ENCODE measurements at regions not wholly inside any gene's neighbourhood (a gene's known extent, or its start where the extent isn't known, plus 50 kb on each side); places are given as distances from the start of the nearest gene placed in this dataset.

- Histone ChIP-seq H3K4me3 (replicated peaks in 1 of 3; ENCODE audit: low read depth in 2 of 3, low read length in 3 of 3) (no peak overlapping the region), H3K9me3 (replicated peaks in 1 of 2; ENCODE audit: control insufficient read depth in 1 of 2, insufficient read depth in 1 of 2, low read length in 2 of 2) (peaks cover 8 to 10% of the 10 kb centered on the region in 2 donors), H3K27ac (ENCODE audit: low read depth in 1 of 2, low read length in 2 of 2) (no peak overlapping the region), H3K79me2 (ENCODE audit: insufficient read depth, low read length) (no peaks in the 10 kb centered on the region), H2AFZ (ENCODE audit: insufficient read depth, low read depth, low read length, poor library complexity, severe bottlenecking) (no peak overlapping the region), H3K4me1 (ENCODE audit: control insufficient read depth in 1 of 2, insufficient read depth in 2 of 2, low read length in 2 of 2) (no peaks in the 10 kb centered on the region), H3K36me3 (replicated peaks in 1 of 2; ENCODE audit: control insufficient read depth in 1 of 2, insufficient read depth in 2 of 2, low read length in 2 of 2) (no peaks in the 10 kb centered on the region), H4K20me1 (ENCODE audit: insufficient read depth, low read length) (no peaks in the 10 kb centered on the region), H3K9ac (ENCODE audit: insufficient read depth, low read length, poor library complexity, severe bottlenecking) (no peak overlapping the region), H3K27me3 (ENCODE audit: control insufficient read depth in 2 of 2, insufficient read depth in 2 of 2, low read length in 2 of 2) (no peaks in the 10 kb centered on the region), H3K4me2 (replicated peaks; ENCODE audit: extremely low read depth, low read length, poor library complexity, severe bottlenecking) (no peak overlapping the region)
- peaks cover under 1 to 26% (median 8%) of the 10 kb centered on the region in 7 donors for H3K9me3 Mint-ChIP-seq
- H3K27me3 Mint-ChIP-seq (ENCODE audit: low read depth in 3 of 3), result peaks cover 0 to 1% (median 0%) of the 10 kb centered on the region in 3 donors
- no peaks in the 10 kb centered on the region for H3K4me1 Mint-ChIP-seq
- no peak for TF ChIP-seq CTCF (IDR thresholded peaks at IDR 0.05)
- H3K27ac Mint-ChIP-seq, result no peak overlapping the region
- no peak overlapping the region for H3K4me3 Mint-ChIP-seq
- intact Hi-C loops (cut with micrococcal nuclease), result no loop called here
- H3K36me3 Mint-ChIP-seq, result no peaks in the 10 kb centered on the region
- 83% methylated on average over 4 of the region's 6 CpGs for WGBS (ENCODE audit: insufficient coverage)
- DNase-seq, result no peak
Observed at GRCh38 chr7:153103202-153103601, 343.6 kb downstream of the ACTR3B start.

GRCh38 chr7:153107826-153108225, 348.3 kb downstream of the ACTR3B start:
- Histone ChIP-seq H3K36me3 (replicated peaks in 1 of 2; ENCODE audit: control insufficient read depth in 1 of 2, insufficient read depth in 2 of 2, low read length in 2 of 2) (no peaks in the 10 kb centered on the region), H3K9me3 (replicated peaks in 1 of 2; ENCODE audit: control insufficient read depth in 1 of 2, insufficient read depth in 1 of 2, low read length in 2 of 2) (peaks cover 32 to 41% of the 10 kb centered on the region in 2 donors), H2AFZ (ENCODE audit: insufficient read depth, low read depth, low read length, poor library complexity, severe bottlenecking) (no peak overlapping the region), H3K4me1 (ENCODE audit: control insufficient read depth in 1 of 2, insufficient read depth in 2 of 2, low read length in 2 of 2) (no peaks in the 10 kb centered on the region), H4K20me1 (ENCODE audit: insufficient read depth, low read length) (no peaks in the 10 kb centered on the region), H3K27ac (ENCODE audit: low read depth in 1 of 2, low read length in 2 of 2) (no peak overlapping the region), H3K79me2 (ENCODE audit: insufficient read depth, low read length) (no peaks in the 10 kb centered on the region), H3K9ac (ENCODE audit: insufficient read depth, low read length, poor library complexity, severe bottlenecking) (no peak overlapping the region), H3K27me3 (ENCODE audit: control insufficient read depth in 2 of 2, insufficient read depth in 2 of 2, low read length in 2 of 2) (no peaks in the 10 kb centered on the region), H3K4me2 (replicated peaks; ENCODE audit: extremely low read depth, low read length, poor library complexity, severe bottlenecking) (no peak overlapping the region), H3K4me3 (replicated peaks in 1 of 3; ENCODE audit: low read depth in 2 of 3, low read length in 3 of 3) (no peak overlapping the region)
- Mint-ChIP-seq H3K4me3 (no peak overlapping the region), H3K27me3 (ENCODE audit: low read depth in 3 of 3) (peaks cover 0 to 2% (median 1%) of the 10 kb centered on the region in 3 donors), H3K4me1 (no peaks in the 10 kb centered on the region), H3K36me3 (no peaks in the 10 kb centered on the region), H3K27ac (no peak overlapping the region), H3K9me3 (peaks cover 7 to 47% (median 22%) of the 10 kb centered on the region in 7 donors)
- TF ChIP-seq CTCF (IDR thresholded peaks at IDR 0.05), result no peak
- no peak for DNase-seq
- 79% methylated on average over 2 of the region's 5 CpGs for WGBS (ENCODE audit: insufficient coverage)
- intact Hi-C loops (cut with micrococcal nuclease), result no loop called here

Measured in CD14-positive monocyte (primary cell).